Vagina (tissue), 2 donors: ENCODE measurements at regions not wholly inside any gene's neighbourhood (a gene's known extent, or its start where the extent isn't known, plus 50 kb on each side); places are given as distances from the start of the nearest gene placed in this dataset.

Experiments
- CTCF ChIP-seq, 3 experiments: fragments of 450-650 bp in 2 of 3; fragments of 200-600 bp in 1 of 3; sonication (generic) in 1 of 3; IDR thresholded peaks; one replicate each; pipeline ENCODE4 v1.5.1; 2017 to 2019; ENCODE audit warnings: antibody characterized with exemption in 3 of 3, mild to moderate bottlenecking in 2 of 3, moderate library complexity in 2 of 3
- POLR2A ChIP-seq, 2 donors: fragments of 450-650 bp; IDR thresholded peaks; one replicate each; pipeline ENCODE4 v1.6.1; 2017; ENCODE audit warnings: antibody characterized with exemption in 2 of 2, mild to moderate bottlenecking in 2 of 2, moderate library complexity in 2 of 2

GRCh38 chr7:79786187-79786586 is 332.7 kb upstream of the MAGI2 start:
- TF ChIP-seq POLR2A (IDR thresholded peaks at IDR 0.05): no peak
- no peak for TF ChIP-seq CTCF (IDR thresholded peaks at IDR 0.05)
